GM06990 (cell line): ENCODE measurements at regions not wholly inside any gene's neighbourhood (a gene's known extent, or its start where the extent isn't known, plus 50 kb on each side); places are given as distances from the start of the nearest gene placed in this dataset.

Experiments used
- DNase-seq: peaks from one replicate; pipeline ENCODE4 v3.0.0-alpha.2; 2011; ENCODE audit not compliant: insufficient read length; ENCODE audit errors: extremely low read depth
- H3K27me3 ChIP-seq: replicated peaks from 2 replicates; pipeline ENCODE4 v1.6.0; 2011; ENCODE audit warnings: low read length; ENCODE audit not compliant: control insufficient read depth, insufficient read depth
- H3K36me3 ChIP-seq: 2 replicates; pipeline ENCODE4 v1.5.1; 2011; ENCODE audit warnings: low read length; ENCODE audit not compliant: control insufficient read depth, insufficient read depth
- H3K4me3 ChIP-seq: replicated peaks from 2 replicates; pipeline ENCODE4 v1.5.1; 2011; ENCODE audit warnings: low read depth, mild to moderate bottlenecking, control low read depth, low read length
- CTCF ChIP-seq: IDR thresholded peaks from 2 replicates; pipeline ENCODE4 v1.5.1; 2011; ENCODE audit warnings: low read length, control low read depth, mild to moderate bottlenecking, inconsistent platforms; ENCODE audit not compliant: insufficient read depth, poor library complexity, severe bottlenecking

GRCh38 chr4:175253184-175253902, 335.2 kb downstream of the ADAM29 start:
- Histone ChIP-seq H3K27me3 (no peaks in the 10 kb centered on the region), H3K4me3 (no peak overlapping the region), H3K36me3 (no peaks in the 10 kb centered on the region)
- peak; percentile 42 for TF ChIP-seq CTCF
- DNase-seq = no peak

GRCh38 chr4:175263537-175263936, 345.4 kb downstream of the ADAM29 start:
- no peaks in the 10 kb centered on the region for H3K27me3 ChIP-seq
- no peak for TF ChIP-seq CTCF
- H3K4me3 ChIP-seq = no peak overlapping the region

GRCh38 chr4:175271010-175271630, 353.0 kb downstream of the ADAM29 start:
- Histone ChIP-seq H3K36me3 (no peaks in the 10 kb centered on the region), H3K27me3 (no peaks in the 10 kb centered on the region), H3K4me3 (no peak overlapping the region)
- TF ChIP-seq CTCF = no peak
- no peak for DNase-seq

More at GRCh38 chr4:175263537-175263936, 345.4 kb downstream of the ADAM29 start:
- H3K36me3 ChIP-seq = no peaks in the 10 kb centered on the region
- no peak for DNase-seq

- TF ChIP-seq CTCF = no peak
Observed at GRCh38 chr4:175273995-175274753, 356.0 kb downstream of the ADAM29 start.

GRCh38 chr4:175277816-175278215, 359.7 kb downstream of the ADAM29 start:
- H3K4me3 ChIP-seq = no peak overlapping the region
- DNase-seq = no peak
- no peak for TF ChIP-seq CTCF
- H3K27me3 ChIP-seq = no peaks in the 10 kb centered on the region
- no peaks in the 10 kb centered on the region for H3K36me3 ChIP-seq

More at GRCh38 chr4:175273995-175274753, 356.0 kb downstream of the ADAM29 start:
- no peak for DNase-seq
- no peaks in the 10 kb centered on the region for H3K36me3 ChIP-seq
- H3K4me3 ChIP-seq = no peak overlapping the region
- H3K27me3 ChIP-seq = no peaks in the 10 kb centered on the region
